C4-2B (cell line): ENCODE measurements at regions not wholly inside any gene's neighbourhood (a gene's known extent, or its start where the extent isn't known, plus 50 kb on each side); places are given as distances from the start of the nearest gene placed in this dataset.

Experiments
- ZFX ChIP-seq: fragments of 450-650 bp; IDR thresholded peaks from 2 replicates; pipeline ENCODE4 v1.6.1; 2017
- TF ChIP-seq, protein P1 (sequence below): fragments of 450-650 bp; conservative IDR thresholded peaks from 2 replicates; pipeline ENCODE4 v1.5.1; 2017; ENCODE audit warnings: mild to moderate bottlenecking

DNA sequence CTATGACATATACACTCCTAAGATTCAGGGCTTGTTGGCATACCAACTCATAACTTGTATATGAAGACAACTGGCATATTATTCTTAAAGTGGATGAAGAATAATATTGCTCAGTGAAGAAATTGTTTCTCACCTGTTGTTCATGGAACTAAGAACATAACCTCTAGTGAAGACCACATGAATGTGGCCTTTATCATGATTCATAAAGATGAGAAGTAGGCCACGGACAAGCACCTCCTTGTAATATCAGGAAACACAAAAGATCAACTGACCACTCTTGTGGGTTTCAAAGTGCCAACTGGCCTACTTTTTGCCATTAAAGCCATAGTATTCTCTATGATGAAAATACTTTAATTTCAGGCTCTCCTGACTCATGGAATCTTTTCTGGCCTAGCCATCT is 407.4 kb downstream of the GRB14 start:
- TF ChIP-seq, protein P1, sequence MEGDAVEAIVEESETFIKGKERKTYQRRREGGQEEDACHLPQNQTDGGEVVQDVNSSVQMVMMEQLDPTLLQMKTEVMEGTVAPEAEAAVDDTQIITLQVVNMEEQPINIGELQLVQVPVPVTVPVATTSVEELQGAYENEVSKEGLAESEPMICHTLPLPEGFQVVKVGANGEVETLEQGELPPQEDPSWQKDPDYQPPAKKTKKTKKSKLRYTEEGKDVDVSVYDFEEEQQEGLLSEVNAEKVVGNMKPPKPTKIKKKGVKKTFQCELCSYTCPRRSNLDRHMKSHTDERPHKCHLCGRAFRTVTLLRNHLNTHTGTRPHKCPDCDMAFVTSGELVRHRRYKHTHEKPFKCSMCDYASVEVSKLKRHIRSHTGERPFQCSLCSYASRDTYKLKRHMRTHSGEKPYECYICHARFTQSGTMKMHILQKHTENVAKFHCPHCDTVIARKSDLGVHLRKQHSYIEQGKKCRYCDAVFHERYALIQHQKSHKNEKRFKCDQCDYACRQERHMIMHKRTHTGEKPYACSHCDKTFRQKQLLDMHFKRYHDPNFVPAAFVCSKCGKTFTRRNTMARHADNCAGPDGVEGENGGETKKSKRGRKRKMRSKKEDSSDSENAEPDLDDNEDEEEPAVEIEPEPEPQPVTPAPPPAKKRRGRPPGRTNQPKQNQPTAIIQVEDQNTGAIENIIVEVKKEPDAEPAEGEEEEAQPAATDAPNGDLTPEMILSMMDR, result no peak
- TF ChIP-seq ZFX, result no peak
